RWPE1 (cell line): ENCODE measurements at regions not wholly inside any gene's neighbourhood (a gene's known extent, or its start where the extent isn't known, plus 50 kb on each side); places are given as distances from the start of the nearest gene placed in this dataset.

ENCODE experiments used
- CTCF ChIA-PET: fragments of 350-600 bp; sonication (Branson Sonifier 250); formaldehyde crosslinking; extraction: SDS; loops from one replicate; lab custom pipeline; 2021; lab: Yijun Ruan, JAX
- POLR2A ChIA-PET: fragments of 400-600 bp; formaldehyde crosslinking; extraction: SDS; loops from one replicate; lab custom pipeline; 2020; ENCODE audit warnings: antibody characterized with exemption; ENCODE audit not compliant: low non-redundant PET; lab: Yijun Ruan, JAX
- DNase-seq: peaks from one replicate; pipeline ENCODE4 v3.0.0; 2012; ENCODE audit warnings: low spot score
- H3K27ac ChIP-seq: fragments of 450-650 bp; 2 replicates; pipeline ENCODE4 v1.5.1; 2017
- CTCF ChIP-seq: fragments of 450-650 bp; conservative IDR thresholded peaks from 2 replicates; pipeline ENCODE4 v1.5.1; 2017; ENCODE audit warnings: low read depth, mild to moderate bottlenecking

- no peak overlapping the region for H3K27ac ChIP-seq
- ChIA-PET POLR2A (no interaction called here), CTCF (interaction anchor here (0.7 kb wide), 1 partner anchor 592 kb away, joined by 3 read pairs; no protein-coding TSS in a partner anchor)
- no peak for TF ChIP-seq CTCF
- DNase-seq, result no peak
These were observed 121.6 kb upstream of the SGCG start for GRCh38 chr13:23059173-23059572.

- DNase-seq, result no peak
- CTCF ChIA-PET, result interaction anchor here (0.5 to 0.7 kb wide), 2 partner anchors 26 to 746 kb away, joined by 3 read pairs; no protein-coding TSS in a partner anchor
- POLR2A ChIA-PET, result no interaction called here
These were observed 119.8 kb upstream of the SGCG start for GRCh38 chr13:23060959-23061358.

GRCh38 chr13:23067129-23067528, 113.7 kb upstream of the SGCG start:
- ChIA-PET CTCF (interaction anchor here (0.6 kb wide), 1 partner anchor 23 kb away, joined by 3 read pairs; no protein-coding TSS in a partner anchor), POLR2A (no interaction called here)
- no peak for DNase-seq
- H3K27ac ChIP-seq, result no peak overlapping the region
- TF ChIP-seq CTCF, result no peak

More at GRCh38 chr13:23060959-23061358, 119.8 kb upstream of the SGCG start:
- no peak overlapping the region for H3K27ac ChIP-seq
- TF ChIP-seq CTCF, result no peak

- DNase-seq, result peak; percentile 59
- no peak overlapping the region for H3K27ac ChIP-seq
- POLR2A ChIA-PET, result no interaction called here
- CTCF ChIA-PET, result no interaction called here
- no peak for TF ChIP-seq CTCF
These were observed 111.2 kb upstream of the SGCG start for GRCh38 chr13:23069566-23069965.

GRCh38 chr13:23074075-23074828, 106.5 kb upstream of the SGCG start:
- POLR2A ChIA-PET, result no interaction called here
- CTCF ChIA-PET, result no interaction called here
- H3K27ac ChIP-seq, result no peak overlapping the region
- no peak for TF ChIP-seq CTCF
- no peak for DNase-seq

GRCh38 chr13:23081220-23081619, 99.6 kb upstream of the SGCG start:
- no peak overlapping the region for H3K27ac ChIP-seq
- POLR2A ChIA-PET, result no interaction called here
- no peak for TF ChIP-seq CTCF
- no peak for DNase-seq
- CTCF ChIA-PET, result no interaction called here
